ENCODE measurements at regions not wholly inside any gene's neighbourhood (a gene's known extent, or its start where the extent isn't known, plus 50 kb on each side); places are given as distances from the start of the nearest gene placed in this dataset.

- CTCF ChIA-PET = interaction anchor here (0.8 kb wide), 1 partner anchor 734 kb away, joined by 3 read pairs; no protein-coding TSS in a partner anchor
- TF ChIP-seq, protein P1, sequence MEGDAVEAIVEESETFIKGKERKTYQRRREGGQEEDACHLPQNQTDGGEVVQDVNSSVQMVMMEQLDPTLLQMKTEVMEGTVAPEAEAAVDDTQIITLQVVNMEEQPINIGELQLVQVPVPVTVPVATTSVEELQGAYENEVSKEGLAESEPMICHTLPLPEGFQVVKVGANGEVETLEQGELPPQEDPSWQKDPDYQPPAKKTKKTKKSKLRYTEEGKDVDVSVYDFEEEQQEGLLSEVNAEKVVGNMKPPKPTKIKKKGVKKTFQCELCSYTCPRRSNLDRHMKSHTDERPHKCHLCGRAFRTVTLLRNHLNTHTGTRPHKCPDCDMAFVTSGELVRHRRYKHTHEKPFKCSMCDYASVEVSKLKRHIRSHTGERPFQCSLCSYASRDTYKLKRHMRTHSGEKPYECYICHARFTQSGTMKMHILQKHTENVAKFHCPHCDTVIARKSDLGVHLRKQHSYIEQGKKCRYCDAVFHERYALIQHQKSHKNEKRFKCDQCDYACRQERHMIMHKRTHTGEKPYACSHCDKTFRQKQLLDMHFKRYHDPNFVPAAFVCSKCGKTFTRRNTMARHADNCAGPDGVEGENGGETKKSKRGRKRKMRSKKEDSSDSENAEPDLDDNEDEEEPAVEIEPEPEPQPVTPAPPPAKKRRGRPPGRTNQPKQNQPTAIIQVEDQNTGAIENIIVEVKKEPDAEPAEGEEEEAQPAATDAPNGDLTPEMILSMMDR (IDR thresholded peaks at IDR 0.05; ENCODE audit: insufficient read depth, low read depth, low read length) = no peak
- no peak for DNase-seq (ENCODE audit: low read depth)
- H3K36me3 ChIP-seq (ENCODE audit: control insufficient read depth, insufficient read depth, low read length) = no peaks in the 10 kb centered on the region
- no peaks in the 10 kb centered on the region for H3K27me3 ChIP-seq (ENCODE audit: control insufficient read depth, insufficient read depth, low read length)
- H3K4me3 ChIP-seq (ENCODE audit: low read depth, low read length) = no peak overlapping the region
- POLR2A ChIA-PET = no interaction called here
Observed at GRCh38 chr16:26532456-26532855, 534.3 kb upstream of the C16orf82 start.

DNA sequence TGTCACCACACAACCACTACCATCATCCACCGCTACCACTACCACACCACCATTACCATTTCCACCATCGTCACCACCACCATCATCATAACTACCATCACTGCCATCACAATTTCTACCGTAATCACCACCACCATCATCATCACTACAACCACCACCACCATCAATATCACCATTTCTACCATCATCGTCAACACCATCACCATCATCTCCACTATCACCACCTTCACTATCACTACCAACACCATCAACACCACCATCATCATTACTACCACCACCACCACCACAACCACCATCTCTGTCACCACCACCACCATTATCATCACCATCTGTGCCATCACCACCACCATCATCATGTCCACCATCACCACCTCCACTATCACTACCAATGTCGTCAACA, 524.5 kb upstream of the C16orf82 start:
- CTCF ChIA-PET = no interaction called here
- POLR2A ChIA-PET = no interaction called here
- TF ChIP-seq, protein P1 (IDR thresholded peaks at IDR 0.05; ENCODE audit: insufficient read depth, low read depth, low read length) = no peak
- DNase-seq (ENCODE audit: low read depth) = no peak
- H3K4me3 ChIP-seq (ENCODE audit: low read depth, low read length) = no peak overlapping the region
- no peaks in the 10 kb centered on the region for H3K27me3 ChIP-seq (ENCODE audit: control insufficient read depth, insufficient read depth, low read length)
- no peaks in the 10 kb centered on the region for H3K36me3 ChIP-seq (ENCODE audit: control insufficient read depth, insufficient read depth, low read length)

GRCh38 chr16:26546573-26546972, 520.2 kb upstream of the C16orf82 start:
- POLR2A ChIA-PET = no interaction called here
- TF ChIP-seq, protein P1 (IDR thresholded peaks at IDR 0.05; ENCODE audit: insufficient read depth, low read depth, low read length) = no peak
- DNase-seq (ENCODE audit: low read depth) = no peak
- CTCF ChIA-PET = no interaction called here
- no peak overlapping the region for H3K4me3 ChIP-seq (ENCODE audit: low read depth, low read length)
- H3K36me3 ChIP-seq (ENCODE audit: control insufficient read depth, insufficient read depth, low read length) = no peaks in the 10 kb centered on the region
- H3K27me3 ChIP-seq (ENCODE audit: control insufficient read depth, insufficient read depth, low read length) = no peaks in the 10 kb centered on the region

- TF ChIP-seq, protein P1 (IDR thresholded peaks at IDR 0.05; ENCODE audit: insufficient read depth, low read depth, low read length) = no peak
- ChIA-PET POLR2A (no interaction called here), CTCF (no interaction called here)
- DNase-seq (ENCODE audit: low read depth) = no peak
- Histone ChIP-seq H3K27me3 (ENCODE audit: control insufficient read depth, insufficient read depth, low read length) (no peaks in the 10 kb centered on the region), H3K36me3 (ENCODE audit: control insufficient read depth, insufficient read depth, low read length) (no peaks in the 10 kb centered on the region), H3K4me3 (ENCODE audit: low read depth, low read length) (no peak overlapping the region)
Observed at GRCh38 chr16:26547681-26548080, 519.0 kb upstream of the C16orf82 start.

- Histone ChIP-seq H3K4me3 (ENCODE audit: low read depth, low read length) (no peak overlapping the region), H3K27me3 (ENCODE audit: control insufficient read depth, insufficient read depth, low read length) (no peaks in the 10 kb centered on the region), H3K36me3 (ENCODE audit: control insufficient read depth, insufficient read depth, low read length) (no peaks in the 10 kb centered on the region)
- ChIA-PET POLR2A (no interaction called here), CTCF (no interaction called here)
- DNase-seq (ENCODE audit: low read depth) = no peak
- TF ChIP-seq, protein P1 (IDR thresholded peaks at IDR 0.05; ENCODE audit: insufficient read depth, low read depth, low read length) = no peak
Observed at GRCh38 chr16:26550111-26550610, 516.6 kb upstream of the C16orf82 start.
